A204.1 (cell line): ENCODE measurements at regions not wholly inside any gene's neighbourhood (a gene's known extent, or its start where the extent isn't known, plus 50 kb on each side); places are given as distances from the start of the nearest gene placed in this dataset.
"Not testable (repeated sequence)": the region's sequence is repeated elsewhere in the genome, so short reads cannot be mapped to it uniquely, and the experiment has no call there.

Experiments used
- FAIRE-seq: peaks from 2 replicates; lab custom pipeline; 2012; peaks lifted over from hg19 to GRCh38; lab: Jason Lieb, UNC

- FAIRE-seq, result no peak
These were observed 197.2 kb downstream of the VGLL3 start for GRCh38 chr3:86793786-86794185.

- FAIRE-seq, result no peak
These were observed 198.6 kb downstream of the VGLL3 start for GRCh38 chr3:86792316-86792715.

- FAIRE-seq, result no peak
These were observed 199.9 kb downstream of the VGLL3 start for GRCh38 chr3:86790884-86791549.

GRCh38 chr3:86788371-86788770 is 202.6 kb downstream of the VGLL3 start:
- no peak for FAIRE-seq

GRCh38 chr3:86787091-86787490 is 203.9 kb downstream of the VGLL3 start:
- no peak for FAIRE-seq

GRCh38 chr3:86785386-86785785 is 205.6 kb downstream of the VGLL3 start:
- peak; percentile 96 for FAIRE-seq

- no peak for FAIRE-seq
These were observed 208.1 kb downstream of the VGLL3 start for GRCh38 chr3:86782866-86783265.

- FAIRE-seq, result no peak
These were observed 208.7 kb downstream of the VGLL3 start for GRCh38 chr3:86782286-86782685.

GRCh38 chr3:86774082-86774691 is 216.8 kb downstream of the VGLL3 start:
- FAIRE-seq, result peak; percentile 99

GRCh38 chr3:86772699-86773098 is 218.2 kb downstream of the VGLL3 start:
- FAIRE-seq, result no peak

- no peak for FAIRE-seq
These were observed 219.0 kb downstream of the VGLL3 start for GRCh38 chr3:86771741-86772512.

- FAIRE-seq, result no peak
These were observed 224.6 kb downstream of the VGLL3 start for GRCh38 chr3:86766331-86766730.

GRCh38 chr3:86757322-86758179 is 233.4 kb downstream of the VGLL3 start:
- not testable (repeated sequence) for FAIRE-seq

- FAIRE-seq, result no peak
These were observed 242.9 kb downstream of the VGLL3 start for GRCh38 chr3:86748015-86748414.

GRCh38 chr3:86744051-86744450 is 246.9 kb downstream of the VGLL3 start:
- no peak for FAIRE-seq

GRCh38 chr3:86743233-86743632 is 247.7 kb downstream of the VGLL3 start:
- no peak for FAIRE-seq

- no peak for FAIRE-seq
These were observed 250.2 kb downstream of the VGLL3 start for GRCh38 chr3:86740751-86741150.

GRCh38 chr3:86739244-86739643 is 251.7 kb downstream of the VGLL3 start:
- no peak for FAIRE-seq

- no peak for FAIRE-seq
These were observed 252.3 kb downstream of the VGLL3 start for GRCh38 chr3:86738684-86739083.

GRCh38 chr3:86737517-86737916 is 253.4 kb downstream of the VGLL3 start:
- FAIRE-seq, result no peak

- FAIRE-seq, result no peak
These were observed 257.7 kb downstream of the VGLL3 start for GRCh38 chr3:86733257-86733656.

GRCh38 chr3:86731501-86731901 is 259.4 kb downstream of the VGLL3 start:
- no peak for FAIRE-seq

- FAIRE-seq, result no peak
These were observed 267.5 kb downstream of the VGLL3 start for GRCh38 chr3:86723433-86723832.
